ENCODE measurements at regions not wholly inside any gene's neighbourhood (a gene's known extent, or its start where the extent isn't known, plus 50 kb on each side); places are given as distances from the start of the nearest gene placed in this dataset.

GRCh38 chr20:17863209-17863576 lies 105.4 kb downstream of the SNX5 start (continued):
- TF ChIP-seq ZNF816 (CRISPR knock-in tag; IDR thresholded peaks at IDR 0.05; ENCODE audit: borderline replicate concordance) (no peak), ATF5 (CRISPR knock-in tag; IDR thresholded peaks at IDR 0.05; ENCODE audit: low read depth) (0 out of 2 replicates have a peak, but pooled peaks have one; percentile 73), NFE2L1 (CRISPR knock-in tag; IDR thresholded peaks at IDR 0.05; ENCODE audit: borderline replicate concordance) (0 out of 2 replicates have a peak, but pooled peaks have one; percentile 12), RXRA (CRISPR knock-in tag; IDR thresholded peaks at IDR 0.05) (no peak), RAD21 (CRISPR knock-in tag; IDR thresholded peaks at IDR 0.05) (no peak), GPBP1L1 (CRISPR knock-in tag; IDR thresholded peaks at IDR 0.05) (no peak), MAFK (conservative IDR thresholded peaks at IDR 0.05 in 1 of 2, IDR thresholded peaks at IDR 0.05 in 1 of 2; ENCODE audit: low read length in 2 of 2) (no peak), HNRNPLL (IDR thresholded peaks at IDR 0.05; ENCODE audit: low read depth, low read length, poor library complexity, severe bottlenecking) (no peak), CSRNP2 (CRISPR knock-in tag; conservative IDR thresholded peaks at IDR 0.05; ENCODE audit: low read depth) (no peak), HIVEP1 (CRISPR knock-in tag; IDR thresholded peaks at IDR 0.05) (no peak), DMAP1 (CRISPR knock-in tag; IDR thresholded peaks at IDR 0.05) (no peak), CCAR2 (optimal IDR thresholded peaks at IDR 0.05; ENCODE audit: low read depth, low read length) (no peak), PHF21A (CRISPR knock-in tag; IDR thresholded peaks at IDR 0.05) (no peak), MIER2 (CRISPR knock-in tag; IDR thresholded peaks at IDR 0.05) (no peak), CREB3 (CRISPR knock-in tag; IDR thresholded peaks at IDR 0.05) (no peak), SMC3 (IDR thresholded peaks at IDR 0.05; ENCODE audit: low read length) (no peak), ZNF629 (CRISPR knock-in tag; conservative IDR thresholded peaks at IDR 0.05) (no peak), SNAPC2 (CRISPR knock-in tag; IDR thresholded peaks at IDR 0.05) (0 out of 2 replicates have a peak, but pooled peaks have one; percentile 7), IKZF4 (CRISPR knock-in tag; IDR thresholded peaks at IDR 0.05; ENCODE audit: borderline replicate concordance, low read depth, not compliant biosample characterization) (no peak), HOXA7 (CRISPR knock-in tag; IDR thresholded peaks at IDR 0.05) (no peak), CC2D1A (CRISPR knock-in tag; IDR thresholded peaks at IDR 0.05) (no peak), KLF9 (CRISPR knock-in tag; IDR thresholded peaks at IDR 0.05; ENCODE audit: low read depth) (no peak), NFYC (CRISPR knock-in tag; IDR thresholded peaks at IDR 0.05) (no peak), POLR2A (IDR thresholded peaks at IDR 0.05; ENCODE audit: insufficient read depth in 1 of 2, low read depth in 2 of 2, low read length in 2 of 2) (peak in 1 of 2 experiments; percentile 12; a peak in 2 of 4 replicates), SETDB1 (CRISPR knock-in tag; IDR thresholded peaks at IDR 0.05; ENCODE audit: borderline replicate concordance) (peak; percentile 78; the same call in 1 of the 2 replicates), THAP8 (CRISPR knock-in tag; IDR thresholded peaks at IDR 0.05; ENCODE audit: borderline replicate concordance) (peak; percentile 81; the same call in 1 of the 2 replicates)

All from HepG2 (cell line).